Urinary bladder (tissue), 4 donors: ENCODE measurements at regions not wholly inside any gene's neighbourhood (a gene's known extent, or its start where the extent isn't known, plus 50 kb on each side); places are given as distances from the start of the nearest gene placed in this dataset. TPM values are rescaled to one million over a fixed set of nuclear protein-coding genes. Genes with fewer than 3 reads are reported as not detected.
"Not testable (repeated sequence)": the region's sequence is repeated elsewhere in the genome, so short reads cannot be mapped to it uniquely, and the experiment has no call there.

Experiments
- DNase-seq: peaks from one replicate; pipeline ENCODE4 v3.0.0-alpha.2; 2015; ENCODE audit errors: extremely low spot score
- H3K27ac ChIP-seq: one replicate; pipeline ENCODE4 v1.5.1; 2013; ENCODE audit warnings: low read depth, mild to moderate bottlenecking, moderate library complexity
- H3K36me3 ChIP-seq: one replicate; pipeline ENCODE4 v1.6.1; 2013; ENCODE audit warnings: mild to moderate bottlenecking, moderate library complexity; ENCODE audit not compliant: insufficient read depth
- H3K4me1 ChIP-seq: one replicate; pipeline ENCODE4 v1.6.1; 2013; ENCODE audit warnings: mild to moderate bottlenecking, moderate library complexity; ENCODE audit not compliant: insufficient read depth
- H3K4me3 ChIP-seq: one replicate; pipeline ENCODE4 v1.5.1; 2013; ENCODE audit warnings: low read depth, low read length
- WGBS: extraction: QIAGEN DNeasy Blood & Tissue Kit; methylation state at CpG from one replicate; pipeline ENCODE4 v1.1.7; 2013; 5-methylcytosine and 5-hydroxymethylcytosine counted together
- small RNA-seq: library from RNA; depleted of rRNA; stranded (forward); fragments of <200 nt; gene quantifications from one replicate; pipeline ENCODE3, GENCODE V24; 2014
- donor health status: healthy with polysubstance abuse.
- donor health status: healthy.

GRCh38 chr6:166231181-166231580 is 63.5 kb upstream of the TBXT start:
- H3K36me3 ChIP-seq, H3K4me3 ChIP-seq: not testable (repeated sequence)
- 86% methylated on average over 2 of the region's 2 CpGs for WGBS

GRCh38 chr6:166228839-166229528 is 61.3 kb upstream of the TBXT start:
- Histone ChIP-seq H3K4me1 (no peaks in the 10 kb centered on the region), H3K4me3 (no peak overlapping the region), H3K36me3 (no peaks in the 10 kb centered on the region), H3K27ac (no peak overlapping the region)
- no peak for DNase-seq
- WGBS, result 15% methylated on average over 16 of the region's 16 CpGs

More at GRCh38 chr6:166231181-166231580, 63.5 kb upstream of the TBXT start:
- not testable (repeated sequence) for H3K27ac ChIP-seq, H3K4me1 ChIP-seq, DNase-seq

- DNase-seq, result no peak
- no peaks in the 10 kb centered on the region for H3K4me1 ChIP-seq
- WGBS, result 69% methylated on average over 3 of the region's 3 CpGs
- H3K27ac ChIP-seq, result no peak overlapping the region
- H3K4me3 ChIP-seq, result no peak overlapping the region
- no peaks in the 10 kb centered on the region for H3K36me3 ChIP-seq
These were observed 60.8 kb upstream of the TBXT start for GRCh38 chr6:166228425-166228824.

- Histone ChIP-seq H3K4me1 (no peaks in the 10 kb centered on the region), H3K36me3 (no peaks in the 10 kb centered on the region), H3K27ac (no peak overlapping the region), H3K4me3 (no peak overlapping the region)
- 25% methylated on average over 3 of the region's 3 CpGs for WGBS
- DNase-seq, result no peak
These were observed 55.4 kb upstream of the TBXT start for GRCh38 chr6:166223079-166223478.

- Histone ChIP-seq H3K4me3 (no peak overlapping the region), H3K36me3 (no peaks in the 10 kb centered on the region), H3K4me1 (no peaks in the 10 kb centered on the region), H3K27ac (no peak overlapping the region)
- WGBS, result 72% methylated on average over 9 of the region's 9 CpGs
- DNase-seq, result no peak
These were observed 55.0 kb upstream of the TBXT start for GRCh38 chr6:166222631-166223030.

- Histone ChIP-seq H3K4me3 (no peak overlapping the region), H3K36me3 (no peaks in the 10 kb centered on the region), H3K4me1 (no peaks in the 10 kb centered on the region), H3K27ac (no peak overlapping the region)
- DNase-seq, result no peak
- WGBS, result 46% methylated on average over 12 of the region's 12 CpGs
These were observed 54.0 kb upstream of the TBXT start for GRCh38 chr6:166221636-166222035.

GRCh38 chr6:166221040-166221439 is 53.4 kb upstream of the TBXT start:
- no peaks in the 10 kb centered on the region for H3K36me3 ChIP-seq
- 80% methylated on average over 11 of the region's 11 CpGs for WGBS
- H3K27ac ChIP-seq, result no peak overlapping the region
- H3K4me3 ChIP-seq, result no peak overlapping the region
- no peak for DNase-seq
- H3K4me1 ChIP-seq, result no peaks in the 10 kb centered on the region

Small RNAs in the stretch of these regions (small RNA-seq; reads per million reads assigned to genes)
- not detected for gene AL121956.5
- not detected for gene GNG5P1
